ENCODE measurements at regions not wholly inside any gene's neighbourhood (a gene's known extent, or its start where the extent isn't known, plus 50 kb on each side); places are given as distances from the start of the nearest gene placed in this dataset.

DNA sequence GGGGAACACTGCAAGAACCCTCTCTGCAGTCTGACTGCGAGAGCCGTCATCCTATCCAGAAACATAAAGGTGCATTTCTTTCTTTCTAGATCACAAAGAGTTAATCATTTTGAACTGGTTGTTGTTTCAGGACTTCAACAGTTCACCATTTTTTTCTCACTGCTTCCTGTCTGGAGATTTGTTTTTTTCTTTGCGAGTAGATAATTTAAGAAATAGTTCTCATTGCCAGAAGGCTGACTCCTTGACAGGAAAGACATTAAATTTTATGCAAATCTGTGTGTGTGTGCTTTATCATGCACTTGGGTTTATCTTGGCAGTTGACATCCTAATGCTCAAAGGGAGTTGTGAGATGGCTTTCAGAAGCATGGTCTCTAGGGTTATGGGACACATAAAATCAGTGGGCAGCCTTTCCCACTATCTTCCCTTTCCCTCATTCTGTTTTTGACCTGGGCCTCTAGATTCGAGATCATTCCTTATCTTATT lies 123.5 kb upstream of the TBL1XR1 start:
- intact Hi-C loops (cut with DNase I) = no loop called here
- H3K4me1 ChIP-seq (ENCODE audit: insufficient read depth) = peaks cover 6% of the 10 kb centered on the region
- H3K36me3 ChIP-seq = no peaks in the 10 kb centered on the region
- H3K27ac ChIP-seq = no peak overlapping the region
- H3K4me3 ChIP-seq = no peak overlapping the region
- H3K9me3 ChIP-seq = no peaks in the 10 kb centered on the region
- TF ChIP-seq, protein P1, sequence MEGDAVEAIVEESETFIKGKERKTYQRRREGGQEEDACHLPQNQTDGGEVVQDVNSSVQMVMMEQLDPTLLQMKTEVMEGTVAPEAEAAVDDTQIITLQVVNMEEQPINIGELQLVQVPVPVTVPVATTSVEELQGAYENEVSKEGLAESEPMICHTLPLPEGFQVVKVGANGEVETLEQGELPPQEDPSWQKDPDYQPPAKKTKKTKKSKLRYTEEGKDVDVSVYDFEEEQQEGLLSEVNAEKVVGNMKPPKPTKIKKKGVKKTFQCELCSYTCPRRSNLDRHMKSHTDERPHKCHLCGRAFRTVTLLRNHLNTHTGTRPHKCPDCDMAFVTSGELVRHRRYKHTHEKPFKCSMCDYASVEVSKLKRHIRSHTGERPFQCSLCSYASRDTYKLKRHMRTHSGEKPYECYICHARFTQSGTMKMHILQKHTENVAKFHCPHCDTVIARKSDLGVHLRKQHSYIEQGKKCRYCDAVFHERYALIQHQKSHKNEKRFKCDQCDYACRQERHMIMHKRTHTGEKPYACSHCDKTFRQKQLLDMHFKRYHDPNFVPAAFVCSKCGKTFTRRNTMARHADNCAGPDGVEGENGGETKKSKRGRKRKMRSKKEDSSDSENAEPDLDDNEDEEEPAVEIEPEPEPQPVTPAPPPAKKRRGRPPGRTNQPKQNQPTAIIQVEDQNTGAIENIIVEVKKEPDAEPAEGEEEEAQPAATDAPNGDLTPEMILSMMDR (IDR thresholded peaks at IDR 0.05) = no peak
- TF ChIP-seq EP300 (IDR thresholded peaks at IDR 0.05) (no peak), POLR2A (IDR thresholded peaks at IDR 0.05) (no peak)
- 36 to 43% (median 40%) methylated on average over 4 of the region's 4 CpGs for WGBS, 3 donors
- H3K27me3 ChIP-seq = no peaks in the 10 kb centered on the region
- no peak for DNase-seq

- Histone ChIP-seq H3K9me3 (no peaks in the 10 kb centered on the region), H3K4me3 (no peak overlapping the region), H3K4me1 (ENCODE audit: insufficient read depth) (peaks cover 6% of the 10 kb centered on the region), H3K27ac (no peak overlapping the region), H3K27me3 (no peaks in the 10 kb centered on the region), H3K36me3 (no peaks in the 10 kb centered on the region)
- intact Hi-C loops (cut with DNase I) = no loop called here
- DNase-seq = no peak
- TF ChIP-seq, protein P1 (IDR thresholded peaks at IDR 0.05) = no peak
- TF ChIP-seq EP300 (IDR thresholded peaks at IDR 0.05) = no peak
- TF ChIP-seq POLR2A (IDR thresholded peaks at IDR 0.05) = no peak
- WGBS, 3 donors = 89 to 93% (median 90%) methylated on average over 6 of the region's 6 CpGs
These were observed 124.5 kb upstream of the TBL1XR1 start for GRCh38 chr3:177321819-177322218.

DNA sequence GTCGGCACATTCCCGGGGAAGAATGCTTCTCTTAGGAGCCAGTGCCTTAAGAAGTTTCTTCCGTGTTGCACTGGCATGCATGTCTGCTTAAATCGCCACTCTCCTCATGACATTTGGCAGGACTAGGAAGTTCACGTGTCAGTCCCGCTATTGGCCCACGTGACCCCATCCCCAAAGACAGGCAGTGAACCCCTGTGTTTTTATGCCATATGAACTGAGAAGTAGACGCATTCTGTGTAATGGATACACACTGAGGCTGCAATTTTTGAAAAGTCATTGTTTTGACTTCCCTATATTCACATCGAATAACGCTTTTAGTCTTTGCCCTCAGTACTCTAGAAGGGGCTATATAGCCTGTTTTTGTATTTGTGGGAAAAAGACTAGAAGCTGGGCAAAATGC lies 125.6 kb upstream of the TBL1XR1 start:
- DNase-seq = no peak
- H3K36me3 ChIP-seq = no peaks in the 10 kb centered on the region
- no peak overlapping the region for H3K27ac ChIP-seq
- H3K4me3 ChIP-seq = no peak overlapping the region
- H3K9me3 ChIP-seq = no peaks in the 10 kb centered on the region
- intact Hi-C loops (cut with DNase I) = no loop called here
- H3K4me1 ChIP-seq (ENCODE audit: insufficient read depth) = peaks cover 6% of the 10 kb centered on the region
- 90 to 94% (median 93%) methylated on average over 10 of the region's 10 CpGs for WGBS, 3 donors
- TF ChIP-seq, protein P1 (IDR thresholded peaks at IDR 0.05) = no peak
- TF ChIP-seq POLR2A (IDR thresholded peaks at IDR 0.05) = no peak
- TF ChIP-seq EP300 (IDR thresholded peaks at IDR 0.05) = no peak
- no peaks in the 10 kb centered on the region for H3K27me3 ChIP-seq

GRCh38 chr3:177329854-177330253 lies 132.6 kb upstream of the TBL1XR1 start:
- no peak for DNase-seq
- TF ChIP-seq, protein P1 (IDR thresholded peaks at IDR 0.05) = no peak
- Histone ChIP-seq H3K36me3 (no peaks in the 10 kb centered on the region), H3K4me3 (no peak overlapping the region), H3K27ac (no peak overlapping the region), H3K27me3 (no peaks in the 10 kb centered on the region), H3K4me1 (ENCODE audit: insufficient read depth) (peaks cover 9% of the 10 kb centered on the region), H3K9me3 (no peaks in the 10 kb centered on the region)
- intact Hi-C loops (cut with DNase I) = no loop called here
- 92 to 95% (median 92%) methylated on average over 3 of the region's 3 CpGs for WGBS, 3 donors

- DNase-seq = no peak
- Histone ChIP-seq H3K9me3 (no peaks in the 10 kb centered on the region), H3K27ac (no peak overlapping the region)
These were observed 133.5 kb upstream of the TBL1XR1 start for GRCh38 chr3:177330779-177331178.

More at GRCh38 chr3:177330779-177331178, 133.5 kb upstream of the TBL1XR1 start:
- Histone ChIP-seq H3K4me3 (no peak overlapping the region), H3K4me1 (ENCODE audit: insufficient read depth) (peaks cover 9% of the 10 kb centered on the region), H3K36me3 (no peaks in the 10 kb centered on the region), H3K27me3 (no peaks in the 10 kb centered on the region)
- intact Hi-C loops (cut with DNase I) = no loop called here
- TF ChIP-seq, protein P1 (IDR thresholded peaks at IDR 0.05) = no peak
- TF ChIP-seq EP300 (IDR thresholded peaks at IDR 0.05) = no peak
- 23 to 51% (median 33%) methylated on average over 6 of the region's 6 CpGs for WGBS, 3 donors

Data from ovary (tissue), 7 donors.